Right lobe of liver (tissue), 6 donors: ENCODE measurements at regions not wholly inside any gene's neighbourhood (a gene's known extent, or its start where the extent isn't known, plus 50 kb on each side); places are given as distances from the start of the nearest gene placed in this dataset.

Experiments used
- ATAC-seq, 4 donors: fragments of 200-7000 bp; cut with Tn5 transposase; one replicate each; pipeline ENCODE4 v1.9.1; 2020; ENCODE audit warnings: mild to moderate bottlenecking in 4 of 4, moderate library complexity in 4 of 4
- DNase-seq, 3 donors: peaks; one replicate each; pipeline ENCODE4 v3.0.0-alpha.2; 2020
- H3K27ac ChIP-seq, 3 donors: fragments of 200-600 bp; one replicate each; pipeline ENCODE4 v1.8.0; 2022
- H3K27me3 ChIP-seq, 2 donors: fragments of 200-600 bp; one replicate each; pipeline ENCODE4 v1.8.0; 2022
- H3K36me3 ChIP-seq, 4 donors: fragments of 200-600 bp; sonication (generic) in 1 of 4; one replicate each; pipeline versions ENCODE4 v1.5.1 to v1.8.0; 2017 to 2022; ENCODE audit warnings: control low read depth in 1 of 4
- H3K4me1 ChIP-seq, 4 donors: fragments of 200-600 bp; sonication (generic) in 1 of 4; one replicate each; pipeline versions ENCODE4 v1.5.1 to v1.8.0; 2017 to 2022; ENCODE audit warnings: control low read depth in 1 of 4
- H3K4me3 ChIP-seq, 3 donors: fragments of 200-600 bp; one replicate each; pipeline ENCODE4 v1.8.0; 2022
- H3K9me3 ChIP-seq, 4 donors: fragments of 200-600 bp; sonication (generic) in 1 of 4; one replicate each; pipeline versions ENCODE4 v1.5.1 to v1.8.0; 2017 to 2022; ENCODE audit warnings: control low read depth in 1 of 4
- CTCF ChIP-seq, 4 donors: fragments of 200-600 bp in 3 of 4; fragments of 450-650 bp in 1 of 4; IDR thresholded peaks; one replicate each; pipeline versions ENCODE4 v1.5.1 to v1.8.0; 2016 to 2022; ENCODE audit warnings: antibody characterized with exemption in 4 of 4, mild to moderate bottlenecking in 2 of 4
- POLR2A ChIP-seq: fragments of 450-650 bp; IDR thresholded peaks from one replicate; pipeline ENCODE4 v1.6.1; 2017; ENCODE audit warnings: antibody characterized with exemption, mild to moderate bottlenecking
- WGBS: methylation state at CpG from one replicate; pipeline ENCODE4 v1.1.6; 2018; ENCODE audit warnings: low coverage, low lambda C conversion rate; ENCODE audit not compliant: insufficient coverage; ENCODE audit errors: missing lambda C conversion rate; 5-methylcytosine and 5-hydroxymethylcytosine counted together
- intact Hi-C, 2 donors: fragments of 100-400 bp; cut with DNase I; formaldehyde crosslinking; loops; one replicate each; pipeline versions ENCODE4 v1.11.2 to v1.14.1; 2022
- donor health status: DM: no; HTN: yes; CAD: no.
- donor health status: DM: no; HTN: no; CAD: no.
- donor health status: DM: no; HTN: no; CAD: no.
- donor health status: DM: no; HTN: yes; CAD: no.
- donor health status: DM: no; HTN: yes; CAD: no.

- 48% methylated on average over 2 of the region's 3 CpGs for WGBS
- Histone ChIP-seq H3K9me3 (no peaks in the 10 kb centered on the region), H3K27me3 (no peaks in the 10 kb centered on the region), H3K36me3 (no peaks in the 10 kb centered on the region), H3K27ac (no peak overlapping the region), H3K4me3 (no peak overlapping the region), H3K4me1 (no peaks in the 10 kb centered on the region)
- ATAC-seq = no peak
- DNase-seq = no peak
- intact Hi-C loops = no loop called here
- TF ChIP-seq POLR2A (no peak), CTCF (IDR thresholded peaks at IDR 0.05) (no peak)
Observed at GRCh38 chr11:19648321-19648720, 64.3 kb upstream of the NAV2 start.

- WGBS = 75% methylated on average over 2 of the region's 3 CpGs
- DNase-seq = no peak
- intact Hi-C loops = no loop called here
- no peaks in the 10 kb centered on the region for H3K27me3 ChIP-seq
- H3K27ac ChIP-seq = no peak overlapping the region
- H3K9me3 ChIP-seq = no peaks in the 10 kb centered on the region
- ATAC-seq = no peak
- no peak for TF ChIP-seq POLR2A
- no peak for TF ChIP-seq CTCF (IDR thresholded peaks at IDR 0.05)
- no peaks in the 10 kb centered on the region for H3K36me3 ChIP-seq
- H3K4me3 ChIP-seq = no peak overlapping the region
- H3K4me1 ChIP-seq = no peaks in the 10 kb centered on the region
Observed at GRCh38 chr11:19647816-19648215, 64.8 kb upstream of the NAV2 start.

- TF ChIP-seq CTCF (IDR thresholded peaks at IDR 0.05) (no peak), POLR2A (no peak)
- Histone ChIP-seq H3K36me3 (no peaks in the 10 kb centered on the region), H3K27ac (no peak overlapping the region), H3K4me1 (no peaks in the 10 kb centered on the region), H3K9me3 (no peaks in the 10 kb centered on the region), H3K27me3 (no peaks in the 10 kb centered on the region), H3K4me3 (no peak overlapping the region)
- intact Hi-C loops = no loop called here
- DNase-seq = no peak
- ATAC-seq = no peak
- WGBS = 85% methylated on average over 2 of the region's 3 CpGs
Observed at GRCh38 chr11:19646921-19647320, 65.7 kb upstream of the NAV2 start.

GRCh38 chr11:19646308-19646707 lies 66.3 kb upstream of the NAV2 start:
- 83% methylated on average over 1 of the region's 1 CpG for WGBS
- DNase-seq (no peak), ATAC-seq (no peak)
- Histone ChIP-seq H3K4me1 (no peaks in the 10 kb centered on the region), H3K4me3 (no peak overlapping the region), H3K36me3 (no peaks in the 10 kb centered on the region), H3K9me3 (no peaks in the 10 kb centered on the region), H3K27ac (no peak overlapping the region), H3K27me3 (no peaks in the 10 kb centered on the region)
- intact Hi-C loops = no loop called here
- no peak for TF ChIP-seq CTCF (IDR thresholded peaks at IDR 0.05)
- no peak for TF ChIP-seq POLR2A

- H3K4me1 ChIP-seq = no peaks in the 10 kb centered on the region
- H3K9me3 ChIP-seq = no peaks in the 10 kb centered on the region
- TF ChIP-seq POLR2A = no peak
- TF ChIP-seq CTCF (IDR thresholded peaks at IDR 0.05) = no peak
- 93% methylated on average over 4 of the region's 4 CpGs for WGBS
- H3K4me3 ChIP-seq = no peak overlapping the region
- ATAC-seq (no peak), DNase-seq (no peak)
- H3K36me3 ChIP-seq = no peaks in the 10 kb centered on the region
- H3K27ac ChIP-seq = no peak overlapping the region
- intact Hi-C loops = no loop called here
- H3K27me3 ChIP-seq = no peaks in the 10 kb centered on the region
Observed at GRCh38 chr11:19644316-19644715, 68.3 kb upstream of the NAV2 start.
